ENCODE measurements at regions not wholly inside any gene's neighbourhood (a gene's known extent, or its start where the extent isn't known, plus 50 kb on each side); places are given as distances from the start of the nearest gene placed in this dataset.

- TF ChIP-seq POLR2A (IDR thresholded peaks at IDR 0.05) (no peak), CTCF (IDR thresholded peaks at IDR 0.05) (no peak)
- no peak for ATAC-seq
These were observed 83.3 kb upstream of the KCNJ15 start for GRCh38 chr21:38173276-38174035.

GRCh38 chr21:38175306-38175705 lies 81.5 kb upstream of the KCNJ15 start:
- no peaks in the 10 kb centered on the region for H3K36me3 ChIP-seq
- no peak for TF ChIP-seq POLR2A (IDR thresholded peaks at IDR 0.05)
- DNase-seq: no peak
- ATAC-seq: no peak
- 55 to 67% (median 57%) methylated on average over 1 of the region's 1 CpG for WGBS, 4 donors
- H3K9me3 ChIP-seq: no peaks in the 10 kb centered on the region
- no peaks in the 10 kb centered on the region for H3K27me3 ChIP-seq
- no peak overlapping the region for H3K27ac ChIP-seq
- no peak overlapping the region for H3K4me3 ChIP-seq
- peaks cover 0 to 29% (median 6%) of the 10 kb centered on the region in 12 donors for H3K4me1 ChIP-seq
- intact Hi-C loops (cut with DNase I): no loop called here

More at GRCh38 chr21:38173276-38174035, 83.3 kb upstream of the KCNJ15 start:
- Histone ChIP-seq H3K9me3 (no peaks in the 10 kb centered on the region), H3K4me1 (peaks cover 0 to 21% (median 6%) of the 10 kb centered on the region in 12 donors), H3K27ac (no peak overlapping the region), H3K27me3 (no peaks in the 10 kb centered on the region), H3K36me3 (no peaks in the 10 kb centered on the region), H3K4me3 (no peak overlapping the region)
- no peak for DNase-seq
- WGBS, 4 donors: 91 to 94% (median 93%) methylated on average over 3 of the region's 3 CpGs
- intact Hi-C loops (cut with DNase I): loop anchor here in 2 of 10 donors (5.0 kb wide), 2 partner anchors 44 to 179 kb away; no protein-coding TSS in a partner anchor

DNA sequence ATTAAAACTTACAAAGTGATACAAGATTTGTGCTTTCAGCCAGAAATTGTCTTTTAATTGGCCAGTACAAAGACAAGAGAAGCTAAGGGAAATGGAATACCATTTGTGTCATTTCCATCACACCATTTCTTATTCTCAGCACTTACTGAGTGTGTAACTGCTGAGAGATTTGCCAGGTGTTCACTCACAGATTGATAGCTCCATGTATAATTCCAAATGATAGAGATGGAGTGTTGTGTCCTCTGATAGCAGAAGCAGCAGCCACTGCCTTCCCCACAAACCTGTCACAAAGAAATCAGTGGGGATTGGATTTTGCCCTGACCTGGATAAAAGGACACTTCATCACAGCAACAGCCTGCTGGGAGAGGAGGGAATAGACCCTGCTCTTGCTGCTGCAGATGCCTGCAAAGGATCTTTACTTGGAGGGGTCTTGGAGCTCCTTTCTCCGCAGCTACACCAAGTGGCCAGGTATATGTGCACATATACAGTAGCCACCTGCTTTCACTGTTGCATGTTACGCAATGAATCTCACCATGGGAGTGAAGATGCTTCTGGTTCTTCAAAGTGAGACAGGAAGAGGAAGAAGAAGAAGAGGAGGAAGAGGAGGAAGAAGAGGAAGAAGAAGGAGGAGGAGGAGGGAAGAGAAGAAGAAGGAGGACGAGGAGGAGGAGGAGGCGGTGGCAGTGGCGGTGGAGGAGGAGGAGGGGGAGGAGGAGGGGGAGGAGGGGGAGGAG lies 78.7 kb upstream of the KCNJ15 start:
- 78 to 87% (median 85%) methylated on average over 5 of the region's 5 CpGs for WGBS, 4 donors
- no peak for ATAC-seq
- peaks cover 0 to 9% (median 0%) of the 10 kb centered on the region in 12 donors for H3K4me1 ChIP-seq
- no peaks in the 10 kb centered on the region for H3K36me3 ChIP-seq
- no peak overlapping the region for H3K4me3 ChIP-seq
- H3K27ac ChIP-seq: no peak overlapping the region
- no peak for TF ChIP-seq CTCF (IDR thresholded peaks at IDR 0.05)
- peaks cover 0 to 2% (median 0%) of the 10 kb centered on the region in 9 donors for H3K27me3 ChIP-seq
- H3K9me3 ChIP-seq: no peaks in the 10 kb centered on the region
- no peak for DNase-seq
- intact Hi-C loops (cut with DNase I): no loop called here

GRCh38 chr21:38178653-38179470 lies 77.9 kb upstream of the KCNJ15 start:
- no peak overlapping the region for H3K27ac ChIP-seq
- H3K4me1 ChIP-seq: peaks cover 0 to 12% (median 0%) of the 10 kb centered on the region in 12 donors
- WGBS, 4 donors: 75 to 86% (median 80%) methylated on average over 6 of the region's 6 CpGs
- ATAC-seq: no peak
- no peaks in the 10 kb centered on the region for H3K36me3 ChIP-seq
- H3K27me3 ChIP-seq: peaks cover 0 to 2% (median 0%) of the 10 kb centered on the region in 9 donors
- TF ChIP-seq CTCF (IDR thresholded peaks at IDR 0.05): no peak
- TF ChIP-seq POLR2A (IDR thresholded peaks at IDR 0.05): no peak
- intact Hi-C loops (cut with DNase I): no loop called here
- H3K4me3 ChIP-seq: no peak overlapping the region
- no peak for DNase-seq
- no peaks in the 10 kb centered on the region for H3K9me3 ChIP-seq

All from heart left ventricle (tissue), 16 donors.